GM13977 (cell line): ENCODE measurements at regions not wholly inside any gene's neighbourhood (a gene's known extent, or its start where the extent isn't known, plus 50 kb on each side); places are given as distances from the start of the nearest gene placed in this dataset.
"Not testable (repeated sequence)": the region's sequence is repeated elsewhere in the genome, so short reads cannot be mapped to it uniquely, and the experiment has no call there.

ENCODE experiments used
- DNase-seq: peaks from one replicate; pipeline ENCODE4 v3.0.0; 2012; ENCODE audit warnings: low spot score
- CTCF ChIP-seq: IDR thresholded peaks from 2 replicates; pipeline ENCODE4 v1.5.1; 2012; ENCODE audit warnings: mild to moderate bottlenecking, control low read depth; ENCODE audit not compliant: insufficient read depth; ENCODE audit errors: extremely low read depth, missing control alignments
- in situ Hi-C: fragments of 300-500 bp; cut with MboI; formaldehyde crosslinking; loops from one replicate; pipeline ENCODE4 v1.12.0; 2022; ENCODE audit warnings: low sequenced_read_pairs, low pct_unique_long_range_greater_than_20kb, mixed read lengths, inconsistent platforms; ENCODE audit not compliant: unreplicated experiment

GRCh38 chr6:84836366-84836765 is 72.0 kb upstream of the TBX18 start:
- in situ Hi-C loops = no loop called here
- DNase-seq = no peak

GRCh38 chr6:84835340-84835739 is 70.9 kb upstream of the TBX18 start:
- in situ Hi-C loops = no loop called here
- TF ChIP-seq CTCF = no peak
- DNase-seq = no peak

More at GRCh38 chr6:84836366-84836765, 72.0 kb upstream of the TBX18 start:
- TF ChIP-seq CTCF = no peak

- DNase-seq, in situ Hi-C loops: not testable (repeated sequence)
These were observed 67.5 kb upstream of the TBX18 start for GRCh38 chr6:84831924-84832323.

GRCh38 chr6:84825461-84825860 is 61.1 kb upstream of the TBX18 start:
- DNase-seq = no peak
- in situ Hi-C loops = no loop called here
- no peak for TF ChIP-seq CTCF

- DNase-seq, in situ Hi-C loops: not testable (repeated sequence)
These were observed 56.9 kb upstream of the TBX18 start for GRCh38 chr6:84821314-84821713.

GRCh38 chr6:84816741-84817140 is 52.3 kb upstream of the TBX18 start:
- in situ Hi-C loops = no loop called here
- TF ChIP-seq CTCF = no peak
- DNase-seq = no peak

GRCh38 chr6:84815896-84816735 is 51.7 kb upstream of the TBX18 start:
- in situ Hi-C loops = no loop called here
- DNase-seq = no peak
- TF ChIP-seq CTCF = no peak
